A204.1 (cell line): ENCODE measurements at regions not wholly inside any gene's neighbourhood (a gene's known extent, or its start where the extent isn't known, plus 50 kb on each side); places are given as distances from the start of the nearest gene placed in this dataset.
"Not testable (repeated sequence)": the region's sequence is repeated elsewhere in the genome, so short reads cannot be mapped to it uniquely, and the experiment has no call there.

Experiments used
- FAIRE-seq: peaks from 2 replicates; lab custom pipeline; 2012; peaks lifted over from hg19 to GRCh38; lab: Jason Lieb, UNC

- FAIRE-seq: no peak
Measured at GRCh38 chr1:187839873-187840272, 1011.1 kb downstream of the PLA2G4A start.

- no peak for FAIRE-seq
Measured at GRCh38 chr1:187840557-187840956, 1011.8 kb downstream of the PLA2G4A start.

GRCh38 chr1:187842406-187843165 lies 1013.8 kb downstream of the PLA2G4A start:
- no peak for FAIRE-seq

GRCh38 chr1:187844313-187844712 lies 1015.6 kb downstream of the PLA2G4A start:
- FAIRE-seq: no peak

- FAIRE-seq: no peak
Measured at GRCh38 chr1:187847531-187847930, 1018.8 kb downstream of the PLA2G4A start.

GRCh38 chr1:187848321-187848720 lies 1019.6 kb downstream of the PLA2G4A start:
- no peak for FAIRE-seq

GRCh38 chr1:187850146-187850545 lies 1021.4 kb downstream of the PLA2G4A start:
- not testable (repeated sequence) for FAIRE-seq

GRCh38 chr1:187853505-187853904 lies 1024.8 kb downstream of the PLA2G4A start:
- FAIRE-seq: no peak

- no peak for FAIRE-seq
Measured at GRCh38 chr1:187854457-187854856, 1025.7 kb downstream of the PLA2G4A start.

GRCh38 chr1:187862506-187862905 lies 1033.8 kb downstream of the PLA2G4A start:
- no peak for FAIRE-seq

GRCh38 chr1:187870552-187870951 lies 1041.8 kb downstream of the PLA2G4A start:
- FAIRE-seq: no peak

GRCh38 chr1:187871177-187871845 lies 1042.6 kb downstream of the PLA2G4A start:
- FAIRE-seq: no peak

GRCh38 chr1:187872550-187872949 lies 1043.8 kb downstream of the PLA2G4A start:
- FAIRE-seq: no peak

- no peak for FAIRE-seq
Measured at GRCh38 chr1:187873126-187873525, 1044.4 kb downstream of the PLA2G4A start.

GRCh38 chr1:187876775-187877174 lies 1048.0 kb downstream of the PLA2G4A start:
- FAIRE-seq: no peak

GRCh38 chr1:187877220-187877619 lies 1048.5 kb downstream of the PLA2G4A start:
- no peak for FAIRE-seq

- no peak for FAIRE-seq
Measured at GRCh38 chr1:187878883-187879282, 1050.1 kb downstream of the PLA2G4A start.

- FAIRE-seq: no peak
Measured at GRCh38 chr1:187883356-187883755, 1054.6 kb downstream of the PLA2G4A start.

GRCh38 chr1:187891993-187892682 lies 1063.4 kb downstream of the PLA2G4A start:
- FAIRE-seq: no peak

GRCh38 chr1:187892683-187893039 lies 1063.9 kb downstream of the PLA2G4A start:
- FAIRE-seq: no peak

- no peak for FAIRE-seq
Measured at GRCh38 chr1:187893471-187893870, 1064.7 kb downstream of the PLA2G4A start.

GRCh38 chr1:187894349-187894748 lies 1065.6 kb downstream of the PLA2G4A start:
- FAIRE-seq: no peak

- no peak for FAIRE-seq
Measured at GRCh38 chr1:187903223-187903622, 1074.5 kb downstream of the PLA2G4A start.
